SJSA1 (cell line): ENCODE measurements at regions not wholly inside any gene's neighbourhood (a gene's known extent, or its start where the extent isn't known, plus 50 kb on each side); places are given as distances from the start of the nearest gene placed in this dataset.

Experiments used
- DNase-seq, 2 experiments: peaks; one replicate each; pipeline ENCODE4 v3.0.0-alpha.2; 2015 to 2020; ENCODE audit warnings: low spot score in 2 of 2, low read depth in 1 of 2
- H3K27ac ChIP-seq: fragments of 250-450 bp; sonication (Bioruptor Pico); 2 replicates; pipeline ENCODE4 v1.5.1; 2020; ENCODE audit warnings: mild to moderate bottlenecking, moderate library complexity
- H3K27me3 ChIP-seq: fragments of 250-450 bp; sonication (Bioruptor Pico); replicated peaks from 2 replicates; pipeline ENCODE4 v1.5.1; 2020; ENCODE audit warnings: mild to moderate bottlenecking, moderate library complexity
- H3K36me3 ChIP-seq: fragments of 250-450 bp; sonication (Bioruptor Pico); 2 replicates; pipeline ENCODE4 v1.5.1; 2020; ENCODE audit warnings: mild to moderate bottlenecking
- H3K4me1 ChIP-seq: fragments of 250-450 bp; sonication (Bioruptor Pico); replicated peaks from 2 replicates; pipeline ENCODE4 v1.6.1; 2021; ENCODE audit warnings: mild to moderate bottlenecking
- H3K4me3 ChIP-seq: fragments of 250-450 bp; sonication (Bioruptor Pico); 2 replicates; pipeline ENCODE4 v1.5.1; 2020; ENCODE audit warnings: mild to moderate bottlenecking
- H3K9me3 ChIP-seq: fragments of 250-450 bp; sonication (Bioruptor Pico); replicated peaks from 2 replicates; pipeline ENCODE4 v1.5.1; 2020; ENCODE audit warnings: mild to moderate bottlenecking

DNA sequence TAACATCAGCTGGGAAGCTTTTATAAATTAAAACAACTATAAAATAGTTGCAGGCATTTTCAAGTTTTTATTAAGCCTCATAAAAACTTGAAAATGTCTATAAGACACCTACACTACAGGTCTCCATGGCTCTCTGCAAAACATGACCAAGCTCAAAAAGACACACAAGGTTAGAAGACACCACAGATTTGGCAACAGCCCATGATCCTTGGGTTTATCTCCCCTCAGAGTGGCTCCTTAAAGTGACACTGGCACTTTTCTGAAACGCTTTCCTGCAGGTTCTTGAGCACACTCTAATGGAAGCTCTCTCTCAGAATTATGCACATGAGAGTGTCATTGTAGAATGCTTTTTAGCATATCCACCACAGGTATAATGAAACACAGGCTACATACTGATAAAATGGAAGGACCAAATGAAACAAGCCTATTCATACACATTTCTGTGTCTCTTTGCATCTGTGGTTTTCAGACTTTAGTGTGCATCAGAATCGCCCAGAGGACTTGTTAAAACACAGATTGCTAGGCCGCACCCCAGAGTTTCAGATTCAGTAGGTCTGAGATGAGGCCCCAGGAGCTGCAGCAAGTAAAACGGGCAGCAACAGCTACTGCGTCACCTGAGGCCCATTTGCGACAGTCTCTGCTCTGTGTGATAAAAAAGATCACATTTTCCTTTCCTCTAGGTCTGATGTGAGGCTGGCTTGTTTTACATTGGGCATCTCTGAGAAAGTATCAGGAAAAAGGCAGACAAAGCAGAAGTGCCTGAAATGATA lies 75.0 kb upstream of the WSB1 start:
- H3K27ac ChIP-seq = no peak overlapping the region
- H3K4me1 ChIP-seq = no peaks in the 10 kb centered on the region
- DNase-seq = no peak
- no peaks in the 10 kb centered on the region for H3K36me3 ChIP-seq
- no peaks in the 10 kb centered on the region for H3K27me3 ChIP-seq
- H3K9me3 ChIP-seq = no peaks in the 10 kb centered on the region
- no peak overlapping the region for H3K4me3 ChIP-seq

DNA sequence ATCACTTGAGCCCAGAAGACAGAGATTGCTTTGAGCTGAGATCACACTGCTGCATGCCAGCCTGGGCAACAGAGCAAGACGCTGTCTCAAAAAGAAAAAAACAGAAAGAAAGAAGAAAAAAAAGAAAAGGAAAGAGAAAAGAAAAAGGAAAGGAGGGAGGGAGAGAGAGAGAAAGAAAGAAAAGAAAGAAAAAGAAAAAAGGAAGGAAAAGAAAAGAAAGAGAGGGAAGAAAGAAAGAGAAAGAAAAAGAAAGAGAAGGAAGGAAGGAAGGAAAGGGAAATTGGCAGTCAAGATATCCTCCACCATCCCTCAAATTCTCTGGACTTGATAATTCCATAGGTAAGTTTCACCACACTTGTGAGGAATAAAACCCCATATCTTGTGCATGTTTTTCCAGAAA lies 71.4 kb upstream of the WSB1 start:
- DNase-seq = no peak
- no peaks in the 10 kb centered on the region for H3K27me3 ChIP-seq

DNA sequence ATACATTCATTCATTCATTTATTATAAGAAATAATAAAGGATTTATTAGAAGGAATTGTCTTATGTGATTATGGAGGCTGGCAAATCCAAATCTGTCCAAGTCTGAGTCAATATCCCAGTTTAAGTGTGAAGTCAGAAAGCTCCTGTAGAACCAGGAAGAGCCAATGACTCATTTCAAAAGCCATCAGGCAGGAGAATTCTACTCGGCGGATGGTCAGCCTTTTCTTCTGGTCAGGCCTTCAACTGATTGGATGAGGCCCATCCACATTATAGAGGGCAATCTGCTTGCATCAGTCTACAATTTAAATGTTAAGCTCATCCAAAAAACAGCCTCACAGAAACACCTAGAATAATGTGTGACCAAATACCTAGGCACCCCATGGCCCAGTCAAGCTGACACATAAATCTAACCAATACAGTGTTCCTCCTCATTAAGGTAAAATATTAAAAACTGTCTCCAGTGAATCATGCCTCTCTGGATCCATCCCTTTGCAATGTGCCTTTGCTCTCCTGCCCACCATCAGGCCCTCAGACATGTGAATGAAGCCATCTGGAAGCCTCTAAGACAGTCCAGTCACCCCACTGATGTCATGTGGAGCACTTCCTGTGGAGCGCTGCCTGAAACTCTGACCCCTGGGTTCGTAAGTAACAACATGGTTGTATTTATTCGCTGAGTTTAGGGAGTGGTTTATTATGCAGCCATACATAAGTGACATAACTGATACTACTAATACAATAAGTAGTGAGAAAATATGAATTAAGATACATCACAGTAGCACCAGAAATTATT lies 69.2 kb upstream of the WSB1 start:
- no peak overlapping the region for H3K4me3 ChIP-seq
- H3K36me3 ChIP-seq = no peaks in the 10 kb centered on the region
- no peak overlapping the region for H3K27ac ChIP-seq
- no peaks in the 10 kb centered on the region for H3K27me3 ChIP-seq
- H3K9me3 ChIP-seq = no peaks in the 10 kb centered on the region
- H3K4me1 ChIP-seq = peaks cover 5% of the 10 kb centered on the region
- DNase-seq = no peak

More for the DNA sequence above, 71.4 kb upstream of the WSB1 start:
- no peaks in the 10 kb centered on the region for H3K9me3 ChIP-seq
- H3K27ac ChIP-seq = no peak overlapping the region
- no peaks in the 10 kb centered on the region for H3K36me3 ChIP-seq
- no peak overlapping the region for H3K4me3 ChIP-seq
- peaks cover 5% of the 10 kb centered on the region for H3K4me1 ChIP-seq

DNA sequence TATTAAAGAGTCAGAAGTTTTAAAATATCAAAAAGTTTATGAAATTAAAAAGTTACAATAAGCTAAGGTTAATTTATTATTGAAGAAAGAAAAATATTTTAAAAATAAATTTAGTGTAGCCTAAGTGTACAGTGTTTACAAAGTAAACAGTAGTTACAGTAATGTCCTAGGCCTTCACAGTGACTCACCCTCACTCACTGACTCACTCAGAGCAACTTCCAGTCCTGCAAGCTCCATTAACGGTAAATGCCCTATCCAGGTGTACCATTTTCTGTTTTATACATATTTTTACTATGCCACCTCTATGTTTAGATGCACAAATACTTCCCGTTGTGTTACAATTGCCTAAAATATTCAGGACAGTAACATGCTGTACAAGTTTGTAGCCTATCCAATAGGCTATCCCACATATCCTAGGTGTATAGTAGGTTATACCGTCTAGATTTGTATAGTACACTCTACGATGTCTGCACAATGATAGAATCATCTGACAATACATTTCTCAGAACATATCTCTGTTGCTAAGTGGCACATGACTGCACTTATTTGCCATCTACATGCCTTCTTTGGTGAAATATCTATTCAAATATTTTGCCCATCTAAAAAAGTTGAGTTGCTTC lies 67.2 kb upstream of the WSB1 start:
- H3K4me3 ChIP-seq = no peak overlapping the region

DNA sequence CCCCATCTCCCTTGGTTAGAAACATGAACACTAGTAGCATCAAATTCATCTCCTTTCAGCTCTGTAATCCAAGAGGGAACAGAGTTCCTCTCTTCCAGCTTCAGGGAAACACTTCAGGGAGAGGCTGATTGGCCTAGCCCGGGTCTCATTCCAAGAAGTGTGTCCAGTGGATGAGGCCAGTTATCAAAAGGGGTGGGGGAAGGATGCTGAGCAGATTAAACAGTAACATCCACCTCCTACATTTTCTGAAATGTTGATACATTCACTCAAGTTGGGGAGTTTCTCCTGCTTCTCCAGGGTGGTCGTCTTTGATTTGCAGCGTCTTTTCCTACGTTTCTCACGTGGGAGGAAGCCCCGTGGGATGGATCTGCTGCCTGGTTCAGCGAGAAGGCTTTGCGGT lies 62.9 kb upstream of the WSB1 start:
- no peak overlapping the region for H3K27ac ChIP-seq
- peaks cover 5% of the 10 kb centered on the region for H3K4me1 ChIP-seq
- no peaks in the 10 kb centered on the region for H3K9me3 ChIP-seq
- DNase-seq = no peak
- no peaks in the 10 kb centered on the region for H3K27me3 ChIP-seq
- H3K4me3 ChIP-seq = no peak overlapping the region
- no peaks in the 10 kb centered on the region for H3K36me3 ChIP-seq

More for the DNA sequence above, 67.2 kb upstream of the WSB1 start:
- Histone ChIP-seq H3K36me3 (no peaks in the 10 kb centered on the region), H3K4me1 (peaks cover 5% of the 10 kb centered on the region), H3K27ac (peak overlapping the region; percentile 7; the same call in 1 of the 2 replicates), H3K9me3 (no peaks in the 10 kb centered on the region), H3K27me3 (no peaks in the 10 kb centered on the region)
- DNase-seq = peak; percentile 35 to 58

DNA sequence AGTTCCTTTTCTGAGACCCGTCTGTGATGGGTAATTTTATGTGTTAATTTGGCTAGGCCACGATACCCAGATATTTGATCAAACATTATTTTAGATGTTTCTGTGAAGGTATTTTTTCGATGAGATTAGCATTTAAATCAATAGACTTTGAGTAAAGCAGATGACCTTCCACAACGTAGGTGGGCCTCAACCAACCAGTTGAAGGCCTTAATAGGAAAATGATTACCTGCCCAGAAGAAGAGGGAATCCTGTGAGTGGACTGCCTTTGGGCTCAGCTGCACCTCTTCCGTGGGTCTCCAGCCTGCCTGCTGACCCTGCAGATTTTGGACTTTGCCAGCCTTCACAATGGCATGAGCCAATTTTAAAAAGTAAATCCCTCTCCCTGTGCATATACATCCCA lies 61.6 kb upstream of the WSB1 start:
- H3K4me1 ChIP-seq = no peaks in the 10 kb centered on the region
- no peaks in the 10 kb centered on the region for H3K27me3 ChIP-seq
- no peaks in the 10 kb centered on the region for H3K36me3 ChIP-seq
- H3K9me3 ChIP-seq = no peaks in the 10 kb centered on the region
- DNase-seq = no peak
- no peak overlapping the region for H3K27ac ChIP-seq
- no peak overlapping the region for H3K4me3 ChIP-seq

DNA sequence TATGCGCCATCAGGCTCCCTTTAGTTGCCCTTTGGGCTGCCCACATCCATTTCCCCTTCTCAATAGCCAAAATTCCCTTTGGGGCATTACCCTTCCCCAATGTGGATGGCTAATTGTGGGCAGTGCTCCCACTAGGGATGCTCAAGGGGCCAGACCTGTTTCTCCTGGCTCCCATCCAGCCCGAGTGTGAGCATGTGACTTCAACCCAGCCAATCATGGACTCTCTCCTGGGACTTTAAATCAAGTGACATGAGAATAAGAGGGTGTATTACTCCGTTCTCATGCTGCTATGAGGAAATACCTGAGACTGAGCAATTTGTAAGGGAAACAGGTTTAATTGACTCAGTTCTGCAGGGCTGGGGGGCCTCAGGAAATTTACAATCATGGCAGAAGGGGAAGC lies 60.9 kb upstream of the WSB1 start:
- Histone ChIP-seq H3K27me3 (no peaks in the 10 kb centered on the region), H3K9me3 (no peaks in the 10 kb centered on the region), H3K27ac (no peak overlapping the region), H3K36me3 (no peaks in the 10 kb centered on the region), H3K4me1 (no peaks in the 10 kb centered on the region), H3K4me3 (no peak overlapping the region)
- no peak for DNase-seq

DNA sequence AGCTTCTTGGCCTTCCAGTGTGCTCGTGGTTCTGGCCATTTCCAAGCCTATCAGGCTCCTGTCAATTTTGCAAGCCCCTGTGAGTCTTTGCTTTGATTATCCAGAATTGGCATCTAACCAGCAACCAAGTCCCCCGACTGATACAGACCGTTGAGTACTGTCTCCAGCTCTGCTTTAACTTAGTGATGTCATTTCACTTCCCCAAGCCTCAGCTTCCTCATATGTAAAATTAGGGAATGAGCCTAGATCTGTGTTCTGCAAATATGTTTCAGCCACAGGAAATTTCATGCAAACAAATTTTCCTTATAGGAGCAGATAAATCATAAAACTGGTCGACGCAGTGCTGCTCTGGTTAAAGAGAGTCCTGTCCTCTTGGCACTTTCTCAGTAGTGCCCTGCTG lies 60.1 kb upstream of the WSB1 start:
- DNase-seq = no peak
- no peak overlapping the region for H3K27ac ChIP-seq
- no peaks in the 10 kb centered on the region for H3K36me3 ChIP-seq
- H3K27me3 ChIP-seq = no peaks in the 10 kb centered on the region
- H3K9me3 ChIP-seq = no peaks in the 10 kb centered on the region
- no peak overlapping the region for H3K4me3 ChIP-seq
- H3K4me1 ChIP-seq = no peaks in the 10 kb centered on the region

DNA sequence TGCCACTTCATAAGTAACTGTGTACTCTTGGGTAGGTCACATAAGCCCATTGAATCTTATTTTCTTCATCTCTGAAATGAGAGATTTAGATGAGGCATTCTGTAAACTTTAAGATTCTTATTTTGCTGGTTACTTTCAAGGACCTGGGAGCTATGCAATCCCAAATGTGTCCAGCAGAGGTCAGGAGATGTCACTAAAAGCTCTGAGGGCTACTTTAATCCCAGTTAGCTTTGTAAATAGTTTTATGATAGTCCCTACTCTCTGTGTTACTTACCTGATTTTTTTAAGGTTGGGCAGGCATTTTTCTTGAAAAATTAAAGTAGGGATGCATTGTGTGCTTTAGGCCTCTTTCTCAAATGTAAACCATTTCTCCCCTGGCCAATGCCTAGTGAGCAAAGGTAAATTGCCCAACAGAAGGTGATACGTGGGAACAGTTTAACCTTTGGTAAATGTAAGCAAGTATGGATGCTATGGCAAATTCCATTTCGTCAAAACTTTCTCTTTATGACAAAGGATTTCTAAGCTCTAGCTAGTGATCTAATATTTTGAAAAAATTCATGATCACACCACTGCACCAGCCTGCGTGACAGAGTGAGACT lies 57.1 kb upstream of the WSB1 start:
- no peaks in the 10 kb centered on the region for H3K4me1 ChIP-seq
- H3K4me3 ChIP-seq = no peak overlapping the region
- no peaks in the 10 kb centered on the region for H3K27me3 ChIP-seq
- DNase-seq = peak; percentile 49 to 57
- H3K36me3 ChIP-seq = no peaks in the 10 kb centered on the region
- H3K9me3 ChIP-seq = no peaks in the 10 kb centered on the region
- no peak overlapping the region for H3K27ac ChIP-seq

DNA sequence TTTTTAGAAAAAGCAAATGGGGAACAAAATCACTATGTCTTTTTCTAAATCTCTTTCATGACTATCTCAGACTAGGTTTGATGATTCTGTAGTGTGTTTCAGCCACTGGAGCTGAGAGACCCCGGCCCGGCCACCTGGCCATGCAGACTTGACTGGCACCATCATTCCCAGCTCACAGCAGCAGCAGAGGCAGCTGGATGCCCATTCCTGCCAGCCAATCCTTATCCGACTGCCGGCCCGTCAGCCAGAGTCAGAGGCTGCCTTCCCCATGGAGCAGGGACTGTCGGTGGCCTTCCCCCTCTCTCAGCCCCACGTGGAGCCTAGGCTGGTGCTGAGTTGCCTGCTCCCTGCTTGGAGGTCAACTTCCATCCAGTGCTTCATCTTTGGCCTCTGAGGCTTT lies 56.0 kb upstream of the WSB1 start:
- no peak for DNase-seq
- no peaks in the 10 kb centered on the region for H3K27me3 ChIP-seq
- no peaks in the 10 kb centered on the region for H3K4me1 ChIP-seq
- H3K36me3 ChIP-seq = no peaks in the 10 kb centered on the region
- H3K4me3 ChIP-seq = no peak overlapping the region
- no peaks in the 10 kb centered on the region for H3K9me3 ChIP-seq
- no peak overlapping the region for H3K27ac ChIP-seq

DNA sequence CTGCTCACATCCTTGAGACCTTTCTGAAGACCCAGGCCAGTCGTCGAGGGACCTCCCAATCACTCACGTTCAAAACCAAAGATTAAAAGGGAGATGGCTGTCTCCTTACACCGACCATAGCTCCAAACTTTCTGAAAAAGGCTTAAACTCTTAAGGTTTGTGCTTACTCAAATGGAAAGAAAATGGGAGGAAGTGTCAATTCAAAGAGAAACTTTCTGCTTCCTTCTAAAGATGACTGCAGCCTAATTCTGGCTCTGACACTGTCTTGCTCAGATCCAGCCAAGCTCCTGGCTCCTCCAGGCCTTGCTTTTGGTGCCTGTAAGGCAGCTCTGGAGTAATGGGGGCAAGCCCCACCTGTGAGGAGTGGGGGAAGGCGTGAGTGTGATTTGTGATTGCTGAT lies 54.9 kb upstream of the WSB1 start:
- no peak for DNase-seq
- Histone ChIP-seq H3K9me3 (no peaks in the 10 kb centered on the region), H3K4me1 (no peaks in the 10 kb centered on the region), H3K27ac (no peak overlapping the region), H3K36me3 (no peaks in the 10 kb centered on the region), H3K4me3 (no peak overlapping the region), H3K27me3 (no peaks in the 10 kb centered on the region)

DNA sequence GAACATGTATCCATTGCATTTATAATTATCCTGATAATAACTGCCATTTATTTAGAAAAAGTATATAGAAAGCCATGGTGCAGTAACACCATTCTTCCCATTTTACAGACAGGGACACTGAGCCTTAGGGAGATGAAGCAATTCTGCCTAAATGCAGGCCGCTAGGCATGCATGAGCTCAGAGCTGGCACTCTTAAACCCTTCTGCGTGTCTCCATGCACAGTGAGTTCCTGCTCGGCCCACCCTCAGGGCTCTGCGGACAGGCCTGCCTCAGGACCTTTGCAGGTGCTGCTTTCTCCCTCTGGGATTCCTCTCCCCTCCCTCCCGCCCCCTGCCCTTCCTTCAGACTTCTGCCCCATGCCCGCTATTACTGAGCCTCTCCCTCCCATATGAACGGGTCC lies 54.3 kb upstream of the WSB1 start:
- H3K4me1 ChIP-seq = no peaks in the 10 kb centered on the region
- H3K9me3 ChIP-seq = no peaks in the 10 kb centered on the region
- no peak overlapping the region for H3K4me3 ChIP-seq
- H3K36me3 ChIP-seq = no peaks in the 10 kb centered on the region
- DNase-seq = no peak
- no peaks in the 10 kb centered on the region for H3K27me3 ChIP-seq
- H3K27ac ChIP-seq = no peak overlapping the region

DNA sequence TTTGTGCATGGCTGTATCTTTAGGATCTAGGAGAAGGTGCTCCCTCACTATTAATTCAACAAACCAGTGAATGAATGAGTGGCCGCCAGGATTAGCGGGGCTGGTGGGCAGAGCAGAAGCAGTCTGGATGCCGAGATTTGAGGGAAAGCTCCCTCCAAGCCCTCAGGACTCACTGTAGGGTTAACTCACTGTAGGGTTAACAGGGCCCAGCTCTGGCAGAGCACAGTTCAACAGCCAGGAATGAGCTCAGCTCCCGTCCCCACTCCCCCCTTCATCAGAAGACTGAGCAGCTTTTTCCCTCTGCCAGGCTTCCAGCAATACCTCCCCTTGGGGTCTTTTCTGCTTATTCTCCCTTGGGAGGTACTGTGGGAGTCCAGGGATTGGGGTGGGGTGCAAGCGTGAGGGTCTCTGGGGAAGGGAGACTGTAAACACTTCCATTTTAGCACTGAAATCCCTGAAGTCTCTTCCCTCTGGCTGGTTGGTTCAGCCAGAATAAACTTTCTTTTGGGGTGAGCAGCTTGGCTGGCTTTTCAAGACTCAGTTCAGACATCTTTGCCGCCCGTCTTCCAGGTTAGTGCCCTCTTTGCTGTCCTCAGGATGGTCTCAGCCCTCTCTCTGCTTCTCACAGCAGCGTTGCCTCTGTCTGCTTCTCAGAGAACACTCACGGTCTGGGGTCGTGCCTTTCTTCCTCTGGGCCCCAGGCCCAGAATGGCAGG lies 53.7 kb upstream of the WSB1 start:
- Histone ChIP-seq H3K4me3 (no peak overlapping the region), H3K36me3 (no peaks in the 10 kb centered on the region), H3K4me1 (peaks cover 3% of the 10 kb centered on the region; the same call in 1 of the 2 replicates), H3K27me3 (no peaks in the 10 kb centered on the region), H3K27ac (no peak overlapping the region), H3K9me3 (no peaks in the 10 kb centered on the region)
- DNase-seq = no peak
